WTC11 (cell line): ENCODE measurements at regions not wholly inside any gene's neighbourhood (a gene's known extent, or its start where the extent isn't known, plus 50 kb on each side); places are given as distances from the start of the nearest gene placed in this dataset.

ENCODE experiments used
- ATAC-seq: fragments of 200-7000 bp; cut with Tn5 transposase; 2 replicates; pipeline ENCODE4 v1.10.0; 2021; ENCODE audit warnings: mild to moderate bottlenecking, moderate library complexity
- CTCF ChIA-PET: fragments of 300-600 bp; sonication (Branson Sonifier 250); formaldehyde crosslinking; loops from one replicate; lab custom pipeline; 2021; ENCODE audit warnings: antibody characterized with exemption; lab: Charles Lee
- POLR2A ChIA-PET: fragments of 350-600 bp; sonication (Branson Sonifier 250); formaldehyde crosslinking; loops from one replicate; lab custom pipeline; 2021; ENCODE audit warnings: antibody characterized with exemption; lab: Charles Lee
- DNase-seq: peaks from one replicate; pipeline ENCODE4 v3.0.0; 2021; ENCODE audit warnings: low spot score
- H3K27ac Mint-ChIP-seq: 2 replicates; pipeline ENCODE4 v1.8.0; 2021; ENCODE audit warnings: mixed read lengths
- H3K27me3 Mint-ChIP-seq: 2 replicates; pipeline ENCODE4 v1.8.0; 2021; ENCODE audit warnings: low read depth, mild to moderate bottlenecking, moderate library complexity, mixed read lengths
- H3K36me3 Mint-ChIP-seq: 2 replicates; pipeline ENCODE4 v1.8.0; 2021; ENCODE audit warnings: mixed read lengths
- H3K4me1 Mint-ChIP-seq: 2 replicates; pipeline ENCODE4 v1.8.0; 2022; ENCODE audit warnings: mixed read lengths
- H3K4me3 Mint-ChIP-seq: 2 replicates; pipeline ENCODE4 v1.8.0; 2021; ENCODE audit warnings: mild to moderate bottlenecking, moderate library complexity, mixed read lengths
- H3K9me3 Mint-ChIP-seq: 2 replicates; pipeline ENCODE4 v1.8.0; 2021; ENCODE audit warnings: mixed read lengths
- ATF3 ChIP-seq: sonication (generic); formaldehyde crosslinking; conservative IDR thresholded peaks from 2 replicates; pipeline ENCODE4 v1.8.1; 2022; ENCODE audit warnings: mild to moderate bottlenecking, missing genetic modification reagents
- CDX4 ChIP-seq: fragments of 250-450 bp; sonication (Bioruptor Pico); IDR thresholded peaks from 2 replicates; pipeline ENCODE4 v1.9.0; 2021; ENCODE audit warnings: moderate library complexity, mild to moderate bottlenecking, inconsistent platforms, borderline replicate concordance
- ELF4 ChIP-seq: sonication (generic); formaldehyde crosslinking; IDR thresholded peaks from 2 replicates; pipeline ENCODE4 v1.8.1; 2022; ENCODE audit warnings: low read depth, mild to moderate bottlenecking, moderate library complexity, missing genetic modification reagents
- FOXP4 ChIP-seq: sonication (generic); formaldehyde crosslinking; IDR thresholded peaks from 2 replicates; pipeline ENCODE4 v1.8.0; 2022; ENCODE audit warnings: mild to moderate bottlenecking, missing genetic modification reagents
- GRHL2 ChIP-seq: fragments of 250-450 bp; sonication (Bioruptor Pico); IDR thresholded peaks from 2 replicates; pipeline ENCODE4 v1.8.0; 2022; ENCODE audit warnings: mild to moderate bottlenecking, moderate library complexity; ENCODE audit not compliant: insufficient replicate concordance, severe bottlenecking
- HMGA2 ChIP-seq: fragments of 250-450 bp; sonication (Bioruptor Pico); IDR thresholded peaks from 2 replicates; pipeline ENCODE4 v1.4.0; 2021; ENCODE audit warnings: mild to moderate bottlenecking, moderate library complexity
- HMGXB4 ChIP-seq: sonication (generic); formaldehyde crosslinking; IDR thresholded peaks from 2 replicates; pipeline ENCODE4 v1.8.1; 2023; ENCODE audit warnings: mild to moderate bottlenecking, moderate library complexity, missing genetic modification reagents
- IRF1 ChIP-seq: sonication (generic); formaldehyde crosslinking; IDR thresholded peaks from 2 replicates; pipeline ENCODE4 v1.8.0; 2023; ENCODE audit warnings: missing genetic modification reagents
- IRF2 ChIP-seq: sonication (generic); formaldehyde crosslinking; IDR thresholded peaks from 2 replicates; pipeline ENCODE4 v1.8.0; 2022; ENCODE audit warnings: low read depth, missing genetic modification reagents, borderline replicate concordance
- JUN ChIP-seq: sonication (generic); formaldehyde crosslinking; IDR thresholded peaks from 2 replicates; pipeline ENCODE4 v1.8.0; 2023; ENCODE audit warnings: mild to moderate bottlenecking, missing genetic modification reagents
- KAT7 ChIP-seq: sonication (generic); formaldehyde crosslinking; IDR thresholded peaks from 2 replicates; pipeline ENCODE4 v1.8.1; 2023; ENCODE audit warnings: missing genetic modification reagents, mild to moderate bottlenecking, borderline replicate concordance
- NFE2L1 ChIP-seq: sonication (generic); formaldehyde crosslinking; IDR thresholded peaks from 2 replicates; pipeline ENCODE4 v1.8.1; 2023; ENCODE audit warnings: missing genetic modification reagents
- NFYB ChIP-seq: sonication (generic); formaldehyde crosslinking; conservative IDR thresholded peaks from 2 replicates; pipeline ENCODE4 v1.8.0; 2022; ENCODE audit warnings: low read depth, missing genetic modification reagents
- SMAD4 ChIP-seq: sonication (generic); formaldehyde crosslinking; IDR thresholded peaks from 2 replicates; pipeline ENCODE4 v1.8.0; 2022; ENCODE audit warnings: mild to moderate bottlenecking, missing genetic modification reagents
- SP1 ChIP-seq: sonication (generic); formaldehyde crosslinking; conservative IDR thresholded peaks from 2 replicates; pipeline ENCODE4 v1.8.1; 2022; ENCODE audit warnings: missing genetic modification reagents
- TEAD4 ChIP-seq: sonication (generic); formaldehyde crosslinking; IDR thresholded peaks from 2 replicates; pipeline ENCODE4 v1.8.0; 2022; ENCODE audit warnings: mild to moderate bottlenecking, missing genetic modification reagents
- USF1 ChIP-seq: sonication (generic); formaldehyde crosslinking; IDR thresholded peaks from 2 replicates; pipeline ENCODE4 v1.8.0; 2022; ENCODE audit warnings: mild to moderate bottlenecking, missing genetic modification reagents
- ZNF396 ChIP-seq: fragments of 250-450 bp; sonication (Bioruptor Pico); IDR thresholded peaks from 2 replicates; pipeline ENCODE4 v1.8.0; 2021; ENCODE audit warnings: mild to moderate bottlenecking, moderate library complexity, borderline replicate concordance
- ZNF416 ChIP-seq: fragments of 250-450 bp; sonication (Bioruptor Pico); IDR thresholded peaks from 2 replicates; pipeline ENCODE4 v1.9.0; 2021; ENCODE audit warnings: mild to moderate bottlenecking, inconsistent platforms
- ZSCAN18 ChIP-seq: fragments of 250-450 bp; sonication (Bioruptor Pico); IDR thresholded peaks from 2 replicates; pipeline ENCODE4 v2.1.2; 2022; ENCODE audit warnings: mild to moderate bottlenecking, moderate library complexity

- DNase-seq (no peak), ATAC-seq (no peak)
Observed at GRCh38 chr5:123856766-123857165, 344.8 kb downstream of the CSNK1G3 start.

More at GRCh38 chr5:123856766-123857165, 344.8 kb downstream of the CSNK1G3 start:
- H3K36me3 Mint-ChIP-seq = peaks cover under 1% of the 10 kb centered on the region; the same call in 1 of the 2 replicates
- POLR2A ChIA-PET = no interaction called here
- no peak overlapping the region for H3K27ac Mint-ChIP-seq
- no peaks in the 10 kb centered on the region for H3K4me1 Mint-ChIP-seq
- TF ChIP-seq FOXP4 (CRISPR knock-in tag) (no peak), ZSCAN18 (CRISPR knock-in tag) (no peak), HMGXB4 (CRISPR knock-in tag) (no peak), CDX4 (CRISPR knock-in tag) (no peak), KAT7 (CRISPR knock-in tag) (no peak), NFE2L1 (no peak), SP1 (CRISPR knock-in tag) (no peak), SMAD4 (CRISPR knock-in tag) (no peak), JUN (no peak), ZNF396 (CRISPR knock-in tag) (no peak), USF1 (CRISPR knock-in tag) (no peak), ZNF416 (no peak), IRF2 (CRISPR knock-in tag) (no peak), TEAD4 (CRISPR knock-in tag) (no peak), ELF4 (CRISPR knock-in tag) (no peak), GRHL2 (CRISPR knock-in tag) (no peak), ATF3 (CRISPR knock-in tag) (no peak), IRF1 (no peak), NFYB (CRISPR knock-in tag) (no peak), HMGA2 (no peak)
- TF ChIP-seq, all 79 proteins: peak for 0
- Mint-ChIP-seq H3K9me3 (peaks cover 11% of the 10 kb centered on the region), H3K27me3 (no peaks in the 10 kb centered on the region), H3K4me3 (no peak overlapping the region)
- CTCF ChIA-PET = interaction anchor here (1.0 kb wide), 1 partner anchor 17 kb away, joined by 3 read pairs; no protein-coding TSS in a partner anchor
